Mammary epithelial cell (primary cell): ENCODE measurements at regions not wholly inside any gene's neighbourhood (a gene's known extent, or its start where the extent isn't known, plus 50 kb on each side); places are given as distances from the start of the nearest gene placed in this dataset.

ENCODE experiments used
- EZH2 ChIP-seq: IDR thresholded peaks from 2 replicates; pipeline ENCODE4 v1.6.1; 2012; ENCODE audit warnings: low read length, inconsistent platforms, borderline replicate concordance
- TF ChIP-seq, protein P1 (sequence below), 2 donors: IDR thresholded peaks in 1 of 2; conservative IDR thresholded peaks in 1 of 2; 2 replicates each; pipeline ENCODE4 v1.5.1; 2011 to 2012; ENCODE audit warnings: inconsistent platforms in 2 of 2, low read length in 2 of 2, mild to moderate bottlenecking in 2 of 2, control low read depth in 1 of 2, low read depth in 1 of 2; ENCODE audit not compliant: insufficient read depth in 1 of 2; ENCODE audit errors: extremely low read depth in 1 of 2

DNA sequence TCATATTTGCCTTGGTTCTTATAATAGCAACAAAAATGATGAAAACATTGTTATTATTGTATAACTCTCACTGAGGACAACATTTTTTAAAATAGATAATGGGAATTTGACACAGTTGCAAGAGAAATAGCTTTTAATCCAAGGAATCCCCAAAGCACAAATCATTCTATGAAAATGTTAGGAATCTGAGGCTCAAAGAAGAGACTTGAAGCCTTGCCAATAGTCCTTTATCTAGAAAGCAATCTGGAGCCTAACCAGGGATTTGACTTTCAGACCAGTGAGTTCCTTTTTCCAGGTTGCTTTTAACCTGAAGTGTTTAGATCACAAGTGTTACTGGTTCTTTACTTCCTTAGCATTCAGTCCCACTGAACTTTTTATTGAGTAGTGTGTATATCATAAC is 574.5 kb upstream of the ZEB2 start:
- no peak for TF ChIP-seq EZH2
- TF ChIP-seq, protein P1, sequence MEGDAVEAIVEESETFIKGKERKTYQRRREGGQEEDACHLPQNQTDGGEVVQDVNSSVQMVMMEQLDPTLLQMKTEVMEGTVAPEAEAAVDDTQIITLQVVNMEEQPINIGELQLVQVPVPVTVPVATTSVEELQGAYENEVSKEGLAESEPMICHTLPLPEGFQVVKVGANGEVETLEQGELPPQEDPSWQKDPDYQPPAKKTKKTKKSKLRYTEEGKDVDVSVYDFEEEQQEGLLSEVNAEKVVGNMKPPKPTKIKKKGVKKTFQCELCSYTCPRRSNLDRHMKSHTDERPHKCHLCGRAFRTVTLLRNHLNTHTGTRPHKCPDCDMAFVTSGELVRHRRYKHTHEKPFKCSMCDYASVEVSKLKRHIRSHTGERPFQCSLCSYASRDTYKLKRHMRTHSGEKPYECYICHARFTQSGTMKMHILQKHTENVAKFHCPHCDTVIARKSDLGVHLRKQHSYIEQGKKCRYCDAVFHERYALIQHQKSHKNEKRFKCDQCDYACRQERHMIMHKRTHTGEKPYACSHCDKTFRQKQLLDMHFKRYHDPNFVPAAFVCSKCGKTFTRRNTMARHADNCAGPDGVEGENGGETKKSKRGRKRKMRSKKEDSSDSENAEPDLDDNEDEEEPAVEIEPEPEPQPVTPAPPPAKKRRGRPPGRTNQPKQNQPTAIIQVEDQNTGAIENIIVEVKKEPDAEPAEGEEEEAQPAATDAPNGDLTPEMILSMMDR (conservative IDR thresholded peaks at IDR 0.05 in 1 of 2, IDR thresholded peaks at IDR 0.05 in 1 of 2; ENCODE audit: extremely low read depth in 1 of 2, insufficient read depth in 1 of 2, low read depth in 1 of 2, low read length in 2 of 2): no peak
